SH-SY5Y (cell line): ENCODE measurements at regions not wholly inside any gene's neighbourhood (a gene's known extent, or its start where the extent isn't known, plus 50 kb on each side); places are given as distances from the start of the nearest gene placed in this dataset.

Experiments
- GATA2 ChIP-seq: IDR thresholded peaks from 2 replicates; pipeline ENCODE4 v1.6.1; 2011; ENCODE audit warnings: mild to moderate bottlenecking, low read depth, low read length
- GATA3 ChIP-seq: IDR thresholded peaks from 2 replicates; pipeline ENCODE4 v1.6.1; 2011; ENCODE audit warnings: low read depth, mild to moderate bottlenecking, low read length, moderate library complexity

DNA sequence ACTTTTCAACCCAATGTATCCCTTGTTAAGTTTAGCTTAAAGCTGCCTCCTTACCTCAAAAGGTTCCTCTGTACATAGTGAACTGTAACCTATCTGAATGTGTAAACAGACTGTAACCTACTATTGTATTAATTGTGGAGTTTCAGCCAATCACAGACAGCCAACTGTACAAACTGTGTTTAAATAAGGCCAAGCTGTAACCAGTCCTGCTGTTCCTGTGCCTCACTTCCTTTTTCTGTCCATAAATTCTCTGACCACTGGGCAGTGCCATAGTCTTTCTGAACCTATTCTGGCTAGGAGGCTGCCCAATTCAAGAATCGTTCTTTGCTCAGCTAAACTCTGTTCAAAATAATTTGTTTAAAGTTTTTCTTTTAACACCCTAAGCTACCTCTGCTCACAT, 74.7 kb upstream of the DAPK1 start:
- TF ChIP-seq GATA3 (no peak), GATA2 (no peak)
